ENCODE measurements at regions not wholly inside any gene's neighbourhood (a gene's known extent, or its start where the extent isn't known, plus 50 kb on each side); places are given as distances from the start of the nearest gene placed in this dataset.

DNA sequence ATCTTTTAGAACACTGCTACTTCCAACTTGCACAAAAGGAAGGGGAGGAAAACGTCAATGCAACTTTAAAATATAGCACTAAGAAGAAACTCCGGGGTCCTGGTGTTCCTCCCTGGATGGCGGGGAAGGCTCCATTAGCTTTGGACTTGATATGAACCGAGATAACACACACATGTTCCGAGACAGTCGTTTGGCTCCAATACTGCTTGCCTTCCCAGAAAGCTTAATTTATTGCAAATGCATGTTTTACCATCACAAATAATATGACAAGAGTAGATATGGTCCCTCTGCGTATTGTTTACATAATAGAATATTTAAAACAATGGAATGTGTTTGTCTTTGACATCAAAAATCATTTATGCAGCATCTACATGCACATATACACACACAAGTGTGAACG is 87.6 kb upstream of the CLMN start:
- no peaks in the 10 kb centered on the region for H3K4me1 ChIP-seq (ENCODE audit: control insufficient read depth, insufficient read depth, low read length)
- no peaks in the 10 kb centered on the region for H3K9me3 ChIP-seq (ENCODE audit: control insufficient read depth, insufficient read depth, low read length)
- no peaks in the 10 kb centered on the region for H3K27me3 ChIP-seq (ENCODE audit: control insufficient read depth, insufficient read depth, low read length)
- no peaks in the 10 kb centered on the region for H3K36me3 ChIP-seq (ENCODE audit: control insufficient read depth, insufficient read depth, low read length)
- H3K9ac ChIP-seq (ENCODE audit: low read depth, low read length): no peak overlapping the region
- no peak overlapping the region for H3K4me3 ChIP-seq (ENCODE audit: low read depth, low read length)

DNA sequence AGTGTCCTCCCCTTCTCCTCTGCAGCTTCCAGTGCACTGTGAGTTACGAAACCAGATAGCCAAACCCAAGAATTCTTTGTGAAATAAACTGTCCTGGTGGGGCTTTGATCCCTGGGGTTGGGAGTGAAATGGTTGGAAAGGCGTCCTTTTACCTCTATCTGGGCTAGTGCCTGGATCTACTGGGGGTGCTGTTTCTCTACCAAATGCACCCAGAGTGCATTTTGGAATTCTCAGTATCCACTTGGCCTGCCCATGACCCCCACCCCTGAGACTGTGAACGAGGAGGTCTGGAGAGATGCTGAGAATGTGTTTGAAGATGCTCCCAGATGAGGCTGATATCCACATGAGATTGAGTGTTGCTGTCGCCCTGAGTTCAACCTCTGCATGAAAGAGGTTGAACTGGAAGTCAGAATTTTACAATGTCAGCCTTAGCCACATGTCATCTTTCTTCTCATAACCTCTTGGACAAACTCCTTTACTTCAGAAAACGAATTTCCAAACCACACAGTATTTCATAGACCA is 87.1 kb upstream of the CLMN start:
- H3K27me3 ChIP-seq (ENCODE audit: control insufficient read depth, insufficient read depth, low read length): no peaks in the 10 kb centered on the region
- H3K4me1 ChIP-seq (ENCODE audit: control insufficient read depth, insufficient read depth, low read length): no peaks in the 10 kb centered on the region
- H3K4me3 ChIP-seq (ENCODE audit: low read depth, low read length): no peak overlapping the region
- H3K36me3 ChIP-seq (ENCODE audit: control insufficient read depth, insufficient read depth, low read length): no peaks in the 10 kb centered on the region
- H3K9ac ChIP-seq (ENCODE audit: low read depth, low read length): no peak overlapping the region
- H3K9me3 ChIP-seq (ENCODE audit: control insufficient read depth, insufficient read depth, low read length): no peaks in the 10 kb centered on the region

DNA sequence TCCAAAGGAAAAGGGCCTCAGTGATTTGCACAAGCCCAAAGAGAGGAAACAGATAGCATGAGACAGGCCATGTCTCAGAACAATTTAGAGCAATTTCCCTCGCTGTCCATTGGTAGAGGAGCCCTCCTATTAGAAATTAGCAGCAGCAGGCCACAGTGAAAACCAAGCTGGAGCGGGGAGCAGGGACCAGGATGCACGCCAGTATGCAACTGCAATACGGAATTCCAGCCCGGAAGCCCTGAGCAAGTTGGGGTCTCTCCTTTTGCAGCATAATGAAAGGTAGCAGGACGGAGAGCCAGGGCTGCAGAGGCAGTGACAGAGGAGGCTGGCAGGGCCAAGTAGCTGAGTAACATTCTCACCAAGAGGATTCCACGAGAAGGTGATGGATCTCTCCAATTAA is 84.9 kb upstream of the CLMN start:
- Histone ChIP-seq H3K9me3 (ENCODE audit: control insufficient read depth, insufficient read depth, low read length) (no peaks in the 10 kb centered on the region), H3K9ac (ENCODE audit: low read depth, low read length) (no peak overlapping the region), H3K4me3 (ENCODE audit: low read depth, low read length) (no peak overlapping the region), H3K4me1 (ENCODE audit: control insufficient read depth, insufficient read depth, low read length) (no peaks in the 10 kb centered on the region), H3K36me3 (ENCODE audit: control insufficient read depth, insufficient read depth, low read length) (no peaks in the 10 kb centered on the region), H3K27me3 (ENCODE audit: control insufficient read depth, insufficient read depth, low read length) (no peaks in the 10 kb centered on the region)

DNA sequence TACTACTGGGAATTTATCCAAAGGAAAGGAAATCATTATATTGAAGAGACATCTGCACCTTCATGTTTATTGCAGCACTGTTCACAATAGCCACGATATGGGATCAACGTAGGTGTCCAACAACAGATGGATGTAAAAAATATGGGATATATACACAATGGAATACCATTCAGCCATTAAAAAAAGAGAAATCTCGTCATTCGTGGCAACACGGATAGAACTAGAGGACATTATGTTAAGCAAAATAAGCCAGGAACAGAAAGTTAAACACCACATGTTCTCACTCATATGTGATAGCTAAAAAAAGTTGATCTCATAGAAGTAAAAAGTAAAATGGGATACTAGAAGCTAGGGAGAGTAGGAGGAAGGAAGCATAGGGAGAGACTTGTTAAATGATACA is 82.9 kb upstream of the CLMN start:
- H3K27me3 ChIP-seq (ENCODE audit: control insufficient read depth, insufficient read depth, low read length): no peaks in the 10 kb centered on the region
- no peaks in the 10 kb centered on the region for H3K9me3 ChIP-seq (ENCODE audit: control insufficient read depth, insufficient read depth, low read length)
- no peak overlapping the region for H3K4me3 ChIP-seq (ENCODE audit: low read depth, low read length)
- no peak overlapping the region for H3K9ac ChIP-seq (ENCODE audit: low read depth, low read length)
- H3K36me3 ChIP-seq (ENCODE audit: control insufficient read depth, insufficient read depth, low read length): no peaks in the 10 kb centered on the region
- no peaks in the 10 kb centered on the region for H3K4me1 ChIP-seq (ENCODE audit: control insufficient read depth, insufficient read depth, low read length)

DNA sequence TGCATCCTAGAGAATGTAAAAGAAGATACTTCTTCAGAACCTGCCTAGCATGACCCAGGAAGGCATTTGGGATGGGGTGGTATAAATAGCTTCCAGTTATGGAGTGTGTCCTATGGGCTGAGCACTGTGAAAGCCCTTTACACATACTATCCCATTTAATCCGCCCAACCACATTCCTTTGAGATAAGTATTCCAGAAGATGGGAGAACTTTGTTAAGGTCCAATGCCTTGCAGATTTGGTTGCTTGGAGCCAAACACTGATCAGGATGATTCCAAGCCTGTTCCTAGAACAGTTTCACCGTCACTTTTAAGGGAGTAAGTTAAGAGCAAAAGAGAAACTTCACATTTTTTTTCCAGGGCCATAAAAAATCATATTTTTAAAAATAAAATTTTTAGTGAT is 82.5 kb upstream of the CLMN start:
- Histone ChIP-seq H3K4me1 (ENCODE audit: control insufficient read depth, insufficient read depth, low read length) (no peaks in the 10 kb centered on the region), H3K9me3 (ENCODE audit: control insufficient read depth, insufficient read depth, low read length) (no peaks in the 10 kb centered on the region), H3K36me3 (ENCODE audit: control insufficient read depth, insufficient read depth, low read length) (no peaks in the 10 kb centered on the region), H3K4me3 (ENCODE audit: low read depth, low read length) (no peak overlapping the region), H3K27me3 (ENCODE audit: control insufficient read depth, insufficient read depth, low read length) (no peaks in the 10 kb centered on the region), H3K9ac (ENCODE audit: low read depth, low read length) (no peak overlapping the region)

DNA sequence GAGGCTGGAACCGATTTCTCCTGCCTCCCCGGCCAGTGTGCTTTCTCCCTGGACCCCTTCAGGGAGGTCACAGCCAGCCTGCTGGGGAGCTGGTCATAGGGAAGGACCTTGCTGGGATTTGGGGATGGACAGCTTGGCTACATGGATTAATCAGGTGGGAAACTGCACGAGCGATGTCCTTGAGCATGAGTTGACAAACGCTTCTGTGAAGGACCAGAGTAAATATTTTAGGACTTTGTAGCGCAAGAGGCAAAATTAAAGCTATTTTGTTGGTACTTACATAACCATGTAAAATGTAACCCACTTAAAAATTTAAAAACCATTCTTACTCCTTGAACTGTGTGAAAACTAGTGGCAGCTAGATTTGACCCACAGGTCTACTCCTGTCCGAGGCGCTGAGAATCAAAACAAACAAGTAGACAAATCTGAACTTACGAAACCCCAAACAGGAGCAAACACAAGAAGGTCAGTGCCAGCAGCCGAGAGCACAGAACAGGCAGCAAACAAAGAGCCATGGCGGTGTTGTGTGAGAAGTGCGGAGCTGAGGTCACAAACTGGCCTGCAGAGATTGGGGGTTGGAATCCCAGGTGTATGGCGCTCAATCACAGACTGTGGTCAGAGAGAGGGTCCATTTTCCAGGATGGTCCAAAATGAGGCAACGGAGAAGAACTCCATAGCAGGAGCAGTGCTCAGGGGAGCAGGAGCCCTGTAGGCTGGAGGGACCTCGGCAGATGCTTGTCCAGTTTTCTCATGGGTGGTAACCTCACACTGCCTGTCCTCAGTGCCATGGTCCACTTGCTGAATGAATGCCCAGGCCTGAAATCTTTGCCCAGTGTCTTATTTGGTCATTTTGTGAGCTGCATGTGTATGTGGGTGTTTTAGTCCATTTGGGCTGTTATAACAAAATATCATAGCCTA is 79.2 kb upstream of the CLMN start:
- Histone ChIP-seq H3K9ac (ENCODE audit: low read depth, low read length) (no peak overlapping the region), H3K4me3 (ENCODE audit: low read depth, low read length) (no peak overlapping the region), H3K4me1 (ENCODE audit: control insufficient read depth, insufficient read depth, low read length) (no peaks in the 10 kb centered on the region)

DNA sequence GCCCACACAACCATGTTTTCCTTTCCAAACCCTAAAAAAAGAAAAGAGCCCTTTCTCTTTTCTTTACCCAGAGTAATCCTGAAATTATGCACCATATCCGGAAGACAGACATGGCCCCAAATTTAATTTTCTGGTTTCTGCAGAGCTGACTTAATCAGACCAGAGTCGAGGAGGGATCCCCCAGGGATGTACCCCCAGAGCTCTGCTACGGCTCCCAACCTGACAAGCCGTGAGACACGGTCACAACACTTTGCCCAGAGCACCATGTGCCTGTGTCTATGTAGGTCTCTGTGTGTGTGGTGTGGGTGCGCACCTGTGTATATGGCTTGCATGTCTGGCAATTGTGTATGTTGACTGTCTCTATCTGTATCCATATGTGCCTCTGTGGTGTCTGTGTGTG is 77.6 kb upstream of the CLMN start:
- H3K4me3 ChIP-seq (ENCODE audit: low read depth, low read length): no peak overlapping the region
- H3K9me3 ChIP-seq (ENCODE audit: control insufficient read depth, insufficient read depth, low read length): peaks cover 2% of the 10 kb centered on the region
- no peaks in the 10 kb centered on the region for H3K4me1 ChIP-seq (ENCODE audit: control insufficient read depth, insufficient read depth, low read length)
- no peaks in the 10 kb centered on the region for H3K36me3 ChIP-seq (ENCODE audit: control insufficient read depth, insufficient read depth, low read length)
- H3K9ac ChIP-seq (ENCODE audit: low read depth, low read length): no peak overlapping the region
- H3K27me3 ChIP-seq (ENCODE audit: control insufficient read depth, insufficient read depth, low read length): no peaks in the 10 kb centered on the region

More for the DNA sequence above, 79.2 kb upstream of the CLMN start:
- Histone ChIP-seq H3K36me3 (ENCODE audit: control insufficient read depth, insufficient read depth, low read length) (no peaks in the 10 kb centered on the region), H3K27me3 (ENCODE audit: control insufficient read depth, insufficient read depth, low read length) (no peaks in the 10 kb centered on the region), H3K9me3 (ENCODE audit: control insufficient read depth, insufficient read depth, low read length) (peaks cover 2% of the 10 kb centered on the region)

DNA sequence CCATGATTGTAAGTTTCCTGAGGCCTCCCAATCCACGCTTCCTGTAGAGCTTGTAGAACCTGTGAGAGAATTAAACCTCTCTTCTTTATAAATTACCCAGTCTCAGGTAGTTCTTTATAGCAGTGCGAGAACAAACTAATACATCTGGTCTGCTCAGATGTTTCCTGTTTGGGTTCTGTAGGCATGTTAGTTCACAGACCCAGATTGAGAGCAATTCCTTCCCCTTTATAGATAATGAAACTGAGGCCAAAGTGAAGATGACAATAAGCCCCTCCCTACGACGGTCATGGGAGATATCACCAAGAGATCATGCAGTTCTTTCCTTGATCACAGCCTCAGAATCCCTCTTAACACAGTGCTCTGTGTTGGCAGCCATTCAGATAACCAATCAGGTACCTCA is 76.5 kb upstream of the CLMN start:
- Histone ChIP-seq H3K27me3 (ENCODE audit: control insufficient read depth, insufficient read depth, low read length) (no peaks in the 10 kb centered on the region), H3K4me1 (ENCODE audit: control insufficient read depth, insufficient read depth, low read length) (no peaks in the 10 kb centered on the region), H3K9me3 (ENCODE audit: control insufficient read depth, insufficient read depth, low read length) (peaks cover 2% of the 10 kb centered on the region), H3K36me3 (ENCODE audit: control insufficient read depth, insufficient read depth, low read length) (no peaks in the 10 kb centered on the region), H3K4me3 (ENCODE audit: low read depth, low read length) (no peak overlapping the region), H3K9ac (ENCODE audit: low read depth, low read length) (no peak overlapping the region)

DNA sequence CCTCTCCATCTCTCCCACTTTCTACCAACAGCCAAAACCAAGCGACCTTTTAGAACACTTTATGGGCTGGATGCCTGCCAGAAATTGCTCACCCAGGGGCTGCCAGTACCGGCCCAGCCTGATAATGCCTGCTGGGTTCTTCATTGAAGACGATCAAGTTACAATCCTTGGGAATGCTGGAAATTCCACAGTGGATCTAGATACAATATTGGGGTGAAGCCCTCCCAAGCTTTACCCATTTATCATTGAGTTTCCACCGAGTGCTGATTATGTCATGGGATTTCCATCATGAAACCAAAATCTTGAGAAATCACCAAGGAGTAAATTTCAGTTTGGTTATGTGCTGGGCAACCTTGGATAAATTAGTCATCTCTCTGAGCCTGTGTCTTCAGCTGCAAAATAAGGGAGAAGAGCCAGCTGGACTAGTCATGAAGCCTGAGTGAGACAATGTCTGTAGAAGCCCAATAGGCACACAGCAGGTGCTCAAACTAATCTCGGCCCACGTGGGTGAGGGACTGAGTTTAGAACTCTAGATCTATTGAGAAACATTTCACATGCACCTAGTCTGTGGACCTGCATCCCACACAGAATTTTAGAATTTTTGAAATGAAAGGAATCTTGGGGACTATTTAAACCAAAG is 75.5 kb upstream of the CLMN start:
- Histone ChIP-seq H3K36me3 (ENCODE audit: control insufficient read depth, insufficient read depth, low read length) (no peaks in the 10 kb centered on the region), H3K4me3 (ENCODE audit: low read depth, low read length) (no peak overlapping the region), H3K9ac (ENCODE audit: low read depth, low read length) (no peak overlapping the region), H3K4me1 (ENCODE audit: control insufficient read depth, insufficient read depth, low read length) (no peaks in the 10 kb centered on the region), H3K27me3 (ENCODE audit: control insufficient read depth, insufficient read depth, low read length) (no peaks in the 10 kb centered on the region), H3K9me3 (ENCODE audit: control insufficient read depth, insufficient read depth, low read length) (peaks cover 2% of the 10 kb centered on the region)

DNA sequence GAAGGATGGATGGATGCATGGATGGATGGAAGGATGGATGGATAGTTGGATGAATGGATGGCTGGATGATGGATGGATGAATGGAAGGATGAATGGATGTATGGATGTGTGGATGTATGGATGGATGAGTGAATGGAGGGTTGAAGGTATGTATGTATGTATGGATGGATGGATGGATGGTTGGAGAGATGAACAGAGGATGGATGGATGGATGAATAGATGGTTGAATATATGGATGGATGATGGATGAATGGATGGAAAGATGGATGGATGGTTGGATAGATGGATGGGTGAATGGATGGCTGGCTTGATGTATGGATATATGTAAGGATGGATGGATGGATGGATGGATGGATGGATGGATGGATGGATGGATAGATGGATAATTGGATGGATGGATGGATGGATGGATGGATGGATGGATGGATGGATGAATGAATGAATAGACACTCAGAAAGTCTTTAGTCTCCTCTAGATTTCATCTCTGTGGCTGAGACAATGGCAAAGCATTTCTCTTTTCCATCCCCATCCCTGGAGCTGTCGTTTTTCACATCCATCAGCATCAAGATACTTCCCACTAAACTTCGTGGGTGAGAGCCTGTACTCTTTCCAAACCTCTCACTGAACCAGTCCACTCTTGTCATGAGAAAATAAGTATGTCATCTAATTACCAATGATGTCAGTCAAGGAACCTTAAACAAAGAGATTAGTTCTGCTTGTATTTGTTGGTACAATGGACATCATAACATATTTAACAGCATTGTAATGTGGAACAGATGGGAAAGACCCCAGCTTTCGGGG is 74.8 kb upstream of the CLMN start:
- no peaks in the 10 kb centered on the region for H3K27me3 ChIP-seq (ENCODE audit: control insufficient read depth, insufficient read depth, low read length)
- no peak overlapping the region for H3K4me3 ChIP-seq (ENCODE audit: low read depth, low read length)
- H3K36me3 ChIP-seq (ENCODE audit: control insufficient read depth, insufficient read depth, low read length): no peaks in the 10 kb centered on the region
- H3K9ac ChIP-seq (ENCODE audit: low read depth, low read length): no peak overlapping the region
- no peaks in the 10 kb centered on the region for H3K4me1 ChIP-seq (ENCODE audit: control insufficient read depth, insufficient read depth, low read length)
- peaks cover 2% of the 10 kb centered on the region for H3K9me3 ChIP-seq (ENCODE audit: control insufficient read depth, insufficient read depth, low read length)

DNA sequence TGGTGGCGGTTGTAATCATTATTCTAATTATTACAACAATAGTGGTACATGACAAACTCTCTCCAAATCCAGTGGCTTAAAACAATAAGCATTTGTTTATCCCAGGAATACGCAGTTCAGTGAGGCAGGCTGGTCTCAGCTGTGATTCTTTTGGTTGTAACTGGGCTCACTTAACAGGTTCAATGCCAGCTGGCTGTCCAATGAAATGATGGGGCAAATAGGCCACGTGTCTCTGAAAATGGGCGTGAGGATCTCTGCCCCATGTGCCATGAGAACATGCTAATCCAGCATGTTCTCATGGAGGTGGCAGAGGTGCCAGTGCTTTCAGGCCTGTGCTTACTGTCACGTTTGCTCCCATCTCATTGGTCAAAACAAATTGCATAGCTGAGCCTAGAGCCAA is 73.1 kb upstream of the CLMN start:
- Histone ChIP-seq H3K9me3 (ENCODE audit: control insufficient read depth, insufficient read depth, low read length) (peaks cover 2% of the 10 kb centered on the region), H3K9ac (ENCODE audit: low read depth, low read length) (no peak overlapping the region), H3K4me1 (ENCODE audit: control insufficient read depth, insufficient read depth, low read length) (no peaks in the 10 kb centered on the region)

More for the DNA sequence above, 73.1 kb upstream of the CLMN start:
- H3K4me3 ChIP-seq (ENCODE audit: low read depth, low read length): no peak overlapping the region
- H3K27me3 ChIP-seq (ENCODE audit: control insufficient read depth, insufficient read depth, low read length): no peaks in the 10 kb centered on the region
- no peaks in the 10 kb centered on the region for H3K36me3 ChIP-seq (ENCODE audit: control insufficient read depth, insufficient read depth, low read length)
